Right ventricle myocardium inferior (tissue), 1 donor: ENCODE measurements at regions not wholly inside any gene's neighbourhood (a gene's known extent, or its start where the extent isn't known, plus 50 kb on each side); places are given as distances from the start of the nearest gene placed in this dataset.
"Not testable (repeated sequence)": the region's sequence is repeated elsewhere in the genome, so short reads cannot be mapped to it uniquely, and the experiment has no call there.

Experiments
- ATAC-seq: fragments of 200-7000 bp; cut with Tn5 transposase; one replicate; pipeline ENCODE4 v1.9.1; 2020; ENCODE audit warnings: mild to moderate bottlenecking, moderate library complexity
- DNase-seq: peaks from one replicate; pipeline ENCODE4 v3.0.0; 2021; ENCODE audit errors: missing footprints
- intact Hi-C: fragments of 100-400 bp; cut with DNase I; formaldehyde crosslinking; loops from one replicate; pipeline ENCODE4 v1.11.0; 2022
- donor health status: DM: no; HTN: yes; CAD: no; lungs with severe emphysema.

- intact Hi-C loops, result no loop called here
- ATAC-seq (no peak), DNase-seq (no peak)
These were observed 132.6 kb downstream of the CUL2 start for GRCh38 chr10:34957531-34957930.

GRCh38 chr10:34956756-34957155, 133.4 kb downstream of the CUL2 start:
- ATAC-seq, result no peak
- intact Hi-C loops, result no loop called here
- DNase-seq, result no peak

GRCh38 chr10:34955391-34955790, 134.8 kb downstream of the CUL2 start:
- ATAC-seq, result no peak
- no peak for DNase-seq
- intact Hi-C loops, result no loop called here

GRCh38 chr10:34954142-34954541, 136.0 kb downstream of the CUL2 start:
- DNase-seq, result no peak
- intact Hi-C loops, result no loop called here
- no peak for ATAC-seq

GRCh38 chr10:34951263-34951887, 136.3 kb upstream of the PARD3 start:
- ATAC-seq, DNase-seq, intact Hi-C loops: not testable (repeated sequence)

- intact Hi-C loops, DNase-seq, ATAC-seq: not testable (repeated sequence)
These were observed 130.9 kb upstream of the PARD3 start for GRCh38 chr10:34945951-34946522.

GRCh38 chr10:34941471-34942357, 126.6 kb upstream of the PARD3 start:
- DNase-seq (no peak), ATAC-seq (no peak)
- intact Hi-C loops, result no loop called here

GRCh38 chr10:34940436-34940835, 125.3 kb upstream of the PARD3 start:
- intact Hi-C loops, result no loop called here
- ATAC-seq (no peak), DNase-seq (no peak)

- DNase-seq, result no peak
- intact Hi-C loops, result loop anchor here (10.0 kb wide), 1 partner anchor 124 kb away; the partner anchor contains the start of gene PARD3
- no peak for ATAC-seq
These were observed 123.2 kb upstream of the PARD3 start for GRCh38 chr10:34938399-34938670.

GRCh38 chr10:34937643-34938398, 122.7 kb upstream of the PARD3 start:
- DNase-seq, result not testable (repeated sequence)

GRCh38 chr10:34936061-34936460, 121.0 kb upstream of the PARD3 start:
- intact Hi-C loops, result loop anchor here (10.0 kb wide), 1 partner anchor 121 kb away; the partner anchor contains the start of gene PARD3
- ATAC-seq, result no peak
- no peak for DNase-seq

More at GRCh38 chr10:34937643-34938398, 122.7 kb upstream of the PARD3 start:
- not testable (repeated sequence) for ATAC-seq
- intact Hi-C loops, result loop anchor here (10.0 kb wide), 1 partner anchor 123 kb away; the partner anchor contains the start of gene PARD3

GRCh38 chr10:34933676-34934075, 118.6 kb upstream of the PARD3 start:
- DNase-seq (peak; percentile 81), ATAC-seq (peak; percentile 93)
- intact Hi-C loops, result loop anchor here (10.0 kb wide), 1 partner anchor 119 kb away; the partner anchor contains the start of gene PARD3

GRCh38 chr10:34932235-34932634, 117.1 kb upstream of the PARD3 start:
- DNase-seq (no peak), ATAC-seq (no peak)
- intact Hi-C loops, result loop anchor here (10.0 kb wide), 1 partner anchor 117 kb away; the partner anchor contains the start of gene PARD3

- ATAC-seq (no peak), DNase-seq (no peak)
- intact Hi-C loops, result loop anchor here (10.0 kb wide), 1 partner anchor 116 kb away; the partner anchor contains the start of gene PARD3
These were observed 116.1 kb upstream of the PARD3 start for GRCh38 chr10:34931216-34931615.

GRCh38 chr10:34922138-34922537, 107.0 kb upstream of the PARD3 start:
- DNase-seq (no peak), ATAC-seq (no peak)
- intact Hi-C loops, result no loop called here

GRCh38 chr10:34920578-34920977, 105.5 kb upstream of the PARD3 start:
- no peak for DNase-seq
- intact Hi-C loops, result no loop called here
- ATAC-seq, result no peak

- ATAC-seq (no peak), DNase-seq (no peak)
- intact Hi-C loops, result no loop called here
These were observed 103.8 kb upstream of the PARD3 start for GRCh38 chr10:34918776-34919315.

GRCh38 chr10:34918060-34918775, 103.1 kb upstream of the PARD3 start:
- intact Hi-C loops, result no loop called here
- DNase-seq (no peak), ATAC-seq (no peak)
